ENCODE measurements at regions not wholly inside any gene's neighbourhood (a gene's known extent, or its start where the extent isn't known, plus 50 kb on each side); places are given as distances from the start of the nearest gene placed in this dataset.

- TF ChIP-seq, protein P1, sequence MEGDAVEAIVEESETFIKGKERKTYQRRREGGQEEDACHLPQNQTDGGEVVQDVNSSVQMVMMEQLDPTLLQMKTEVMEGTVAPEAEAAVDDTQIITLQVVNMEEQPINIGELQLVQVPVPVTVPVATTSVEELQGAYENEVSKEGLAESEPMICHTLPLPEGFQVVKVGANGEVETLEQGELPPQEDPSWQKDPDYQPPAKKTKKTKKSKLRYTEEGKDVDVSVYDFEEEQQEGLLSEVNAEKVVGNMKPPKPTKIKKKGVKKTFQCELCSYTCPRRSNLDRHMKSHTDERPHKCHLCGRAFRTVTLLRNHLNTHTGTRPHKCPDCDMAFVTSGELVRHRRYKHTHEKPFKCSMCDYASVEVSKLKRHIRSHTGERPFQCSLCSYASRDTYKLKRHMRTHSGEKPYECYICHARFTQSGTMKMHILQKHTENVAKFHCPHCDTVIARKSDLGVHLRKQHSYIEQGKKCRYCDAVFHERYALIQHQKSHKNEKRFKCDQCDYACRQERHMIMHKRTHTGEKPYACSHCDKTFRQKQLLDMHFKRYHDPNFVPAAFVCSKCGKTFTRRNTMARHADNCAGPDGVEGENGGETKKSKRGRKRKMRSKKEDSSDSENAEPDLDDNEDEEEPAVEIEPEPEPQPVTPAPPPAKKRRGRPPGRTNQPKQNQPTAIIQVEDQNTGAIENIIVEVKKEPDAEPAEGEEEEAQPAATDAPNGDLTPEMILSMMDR (IDR thresholded peaks at IDR 0.05), result no peak
- TF ChIP-seq POLR2A (IDR thresholded peaks at IDR 0.05), result no peak
Measured at GRCh38 chr7:25927626-25927978, 224.4 kb upstream of the NFE2L3 start.

Data from adrenal gland (tissue), 5 donors.